ENCODE measurements at regions not wholly inside any gene's neighbourhood (a gene's known extent, or its start where the extent isn't known, plus 50 kb on each side); places are given as distances from the start of the nearest gene placed in this dataset.

DNA sequence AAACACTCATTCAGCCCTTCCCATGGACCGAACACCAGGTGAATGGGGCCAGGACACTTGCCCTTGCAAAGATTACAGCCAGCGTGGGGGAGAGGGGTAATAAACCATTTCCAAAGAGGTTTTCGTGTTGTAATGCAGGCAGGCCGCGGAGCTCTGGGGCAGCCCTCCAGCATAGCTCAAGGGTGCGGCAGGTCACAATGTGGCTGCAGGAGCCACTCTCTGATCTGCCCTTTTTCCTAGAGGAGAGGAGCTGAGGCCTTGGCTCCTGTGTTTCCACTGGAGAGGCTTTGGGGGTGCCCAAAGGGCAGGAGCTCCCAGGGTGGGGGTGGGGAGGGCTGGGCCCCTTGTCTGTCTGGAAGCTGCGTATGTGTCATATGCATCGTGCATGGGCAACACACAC is 134.2 kb upstream of the NECTIN1 start:
- H3K27ac ChIP-seq (ENCODE audit: control insufficient read depth, insufficient read depth) = no peak overlapping the region
- POLR2A ChIA-PET = interaction anchor here (0.6 kb wide), 1 partner anchor 1015 kb away, joined by 5 read pairs; no protein-coding TSS in a partner anchor

More for the DNA sequence above, 134.2 kb upstream of the NECTIN1 start:
- Histone ChIP-seq H3K9me3 (replicated peaks; ENCODE audit: control insufficient read depth, insufficient read depth, low read length) (no peaks in the 10 kb centered on the region), H2AFZ (ENCODE audit: control insufficient read depth, low read depth, low read length) (no peak overlapping the region), H3K36me3 (ENCODE audit: control insufficient read depth in 2 of 2, insufficient read depth in 2 of 2, low read length in 1 of 2) (no peaks in the 10 kb centered on the region), H3K4me2 (ENCODE audit: control insufficient read depth, insufficient read depth) (no peak overlapping the region), H3K4me1 (ENCODE audit: control insufficient read depth, insufficient read depth, low read length) (no peaks in the 10 kb centered on the region), H3K27me3 (replicated peaks in 1 of 2; ENCODE audit: control insufficient read depth in 2 of 2, insufficient read depth in 2 of 2, low read length in 1 of 2) (peaks cover 2 to 3% of the 10 kb centered on the region in 2 experiments; a peak in 3 of 4 replicates), H3K4me3 (no peak overlapping the region), H3K9ac (ENCODE audit: control insufficient read depth, insufficient read depth, low read length) (no peak overlapping the region), H4K20me1 (ENCODE audit: control insufficient read depth, insufficient read depth) (no peaks in the 10 kb centered on the region), H3K79me2 (ENCODE audit: control insufficient read depth, insufficient read depth, low read length) (no peaks in the 10 kb centered on the region)
- TF ChIP-seq KAT2A (conservative IDR thresholded peaks at IDR 0.05; ENCODE audit: control insufficient read depth, low read depth, low read length) (no peak), HDAC6 (IDR thresholded peaks at IDR 0.05; ENCODE audit: unreplicated experiment) (no peak), GABPA (IDR thresholded peaks at IDR 0.05; ENCODE audit: low read depth) (no peak), DPF2 (IDR thresholded peaks at IDR 0.05) (no peak)
- TF ChIP-seq, protein P1, sequence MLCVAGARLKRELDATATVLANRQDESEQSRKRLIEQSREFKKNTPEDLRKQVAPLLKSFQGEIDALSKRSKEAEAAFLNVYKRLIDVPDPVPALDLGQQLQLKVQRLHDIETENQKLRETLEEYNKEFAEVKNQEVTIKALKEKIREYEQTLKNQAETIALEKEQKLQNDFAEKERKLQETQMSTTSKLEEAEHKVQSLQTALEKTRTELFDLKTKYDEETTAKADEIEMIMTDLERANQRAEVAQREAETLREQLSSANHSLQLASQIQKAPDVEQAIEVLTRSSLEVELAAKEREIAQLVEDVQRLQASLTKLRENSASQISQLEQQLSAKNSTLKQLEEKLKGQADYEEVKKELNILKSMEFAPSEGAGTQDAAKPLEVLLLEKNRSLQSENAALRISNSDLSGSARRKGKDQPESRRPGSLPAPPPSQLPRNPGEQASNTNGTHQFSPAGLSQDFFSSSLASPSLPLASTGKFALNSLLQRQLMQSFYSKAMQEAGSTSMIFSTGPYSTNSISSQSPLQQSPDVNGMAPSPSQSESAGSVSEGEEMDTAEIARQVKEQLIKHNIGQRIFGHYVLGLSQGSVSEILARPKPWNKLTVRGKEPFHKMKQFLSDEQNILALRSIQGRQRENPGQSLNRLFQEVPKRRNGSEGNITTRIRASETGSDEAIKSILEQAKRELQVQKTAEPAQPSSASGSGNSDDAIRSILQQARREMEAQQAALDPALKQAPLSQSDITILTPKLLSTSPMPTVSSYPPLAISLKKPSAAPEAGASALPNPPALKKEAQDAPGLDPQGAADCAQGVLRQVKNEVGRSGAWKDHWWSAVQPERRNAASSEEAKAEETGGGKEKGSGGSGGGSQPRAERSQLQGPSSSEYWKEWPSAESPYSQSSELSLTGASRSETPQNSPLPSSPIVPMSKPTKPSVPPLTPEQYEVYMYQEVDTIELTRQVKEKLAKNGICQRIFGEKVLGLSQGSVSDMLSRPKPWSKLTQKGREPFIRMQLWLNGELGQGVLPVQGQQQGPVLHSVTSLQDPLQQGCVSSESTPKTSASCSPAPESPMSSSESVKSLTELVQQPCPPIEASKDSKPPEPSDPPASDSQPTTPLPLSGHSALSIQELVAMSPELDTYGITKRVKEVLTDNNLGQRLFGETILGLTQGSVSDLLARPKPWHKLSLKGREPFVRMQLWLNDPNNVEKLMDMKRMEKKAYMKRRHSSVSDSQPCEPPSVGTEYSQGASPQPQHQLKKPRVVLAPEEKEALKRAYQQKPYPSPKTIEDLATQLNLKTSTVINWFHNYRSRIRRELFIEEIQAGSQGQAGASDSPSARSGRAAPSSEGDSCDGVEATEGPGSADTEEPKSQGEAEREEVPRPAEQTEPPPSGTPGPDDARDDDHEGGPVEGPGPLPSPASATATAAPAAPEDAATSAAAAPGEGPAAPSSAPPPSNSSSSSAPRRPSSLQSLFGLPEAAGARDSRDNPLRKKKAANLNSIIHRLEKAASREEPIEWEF (IDR thresholded peaks at IDR 0.05; ENCODE audit: insufficient replicate concordance, low read depth, low read length) = no peak
- WGBS (ENCODE audit: insufficient coverage, insufficient replicate concordance, low lambda C conversion rate, missing lambda C conversion rate) = 63% methylated on average over 8 of the region's 8 CpGs
- CTCF ChIA-PET = no interaction called here
- ATAC-seq (no peak), FAIRE-seq (no peak), DNase-seq (ENCODE audit: low read depth, low spot score) (no peak)
- RAD21 ChIA-PET (ENCODE audit: unreplicated experiment) = no interaction called here
- SMC1A ChIA-PET (ENCODE audit: uncharacterized antibody, unreplicated experiment) = no interaction called here
- in situ Hi-C loops (cut with MboI) (no loop called here), intact Hi-C loops (cut with micrococcal nuclease; ENCODE audit: unreplicated experiment) (no loop called here)
- BruUV-seq (replicated peaks) = no TSS peak
